MM.1S (cell line): ENCODE measurements at regions not wholly inside any gene's neighbourhood (a gene's known extent, or its start where the extent isn't known, plus 50 kb on each side); places are given as distances from the start of the nearest gene placed in this dataset.

Experiments used
- DNase-seq: peaks from one replicate; pipeline ENCODE4 v3.0.0-alpha.2; 2015
- H2AFZ ChIP-seq: fragments of 300-600 bp; sonication (generic); 2 replicates; pipeline ENCODE4 v1.6.0; 2016; ENCODE audit warnings: antibody characterized with exemption, low read length
- H3F3A ChIP-seq: fragments of 300-600 bp; sonication (generic); 2 replicates; pipeline ENCODE4 v1.6.1; 2016; ENCODE audit warnings: mild to moderate bottlenecking, antibody characterized with exemption, low read length, moderate library complexity, mixed read lengths; ENCODE audit not compliant: insufficient read depth
- H3K27ac ChIP-seq: fragments of 300-600 bp; sonication (generic); 2 replicates; pipeline ENCODE4 v1.5.1; 2016; ENCODE audit warnings: mild to moderate bottlenecking, low read length
- H3K27me3 ChIP-seq: fragments of 300-600 bp; sonication (generic); replicated peaks from 2 replicates; pipeline ENCODE4 v1.6.0; 2016; ENCODE audit warnings: low read length; ENCODE audit not compliant: insufficient read depth
- H3K36me3 ChIP-seq: fragments of 300-600 bp; sonication (generic); replicated peaks from 2 replicates; pipeline ENCODE4 v1.6.1; 2016; ENCODE audit warnings: mild to moderate bottlenecking, low read length, mixed read lengths; ENCODE audit not compliant: insufficient read depth
- H3K4me1 ChIP-seq: fragments of 300-600 bp; sonication (generic); 2 replicates; pipeline ENCODE4 v1.6.1; 2016; ENCODE audit warnings: low read length, mixed read lengths
- H3K4me2 ChIP-seq: fragments of 300-600 bp; sonication (generic); 2 replicates; pipeline ENCODE4 v1.6.0; 2016; ENCODE audit warnings: low read depth, low read length
- H3K4me3 ChIP-seq: fragments of 300-600 bp; sonication (generic); 2 replicates; pipeline ENCODE4 v1.5.1; 2016; ENCODE audit warnings: low read length, mixed read lengths
- H3K79me2 ChIP-seq: fragments of 300-600 bp; sonication (generic); 2 replicates; pipeline ENCODE4 v1.6.1; 2016; ENCODE audit warnings: mixed run types, low read length, mixed read lengths
- H3K9ac ChIP-seq: fragments of 300-600 bp; sonication (generic); 2 replicates; pipeline ENCODE4 v1.6.1; 2016; ENCODE audit warnings: low read length, mixed read lengths
- H3K9me2 ChIP-seq: fragments of 300-600 bp; sonication (generic); replicated peaks from 2 replicates; pipeline ENCODE4 v1.6.1; 2016; ENCODE audit warnings: mild to moderate bottlenecking, low read length, mixed read lengths; ENCODE audit not compliant: insufficient read depth
- H3K9me3 ChIP-seq: fragments of 300-600 bp; sonication (generic); replicated peaks from 2 replicates; pipeline ENCODE4 v1.6.1; 2016; ENCODE audit warnings: mild to moderate bottlenecking, low read length, mixed read lengths; ENCODE audit not compliant: insufficient read depth
- H4K20me1 ChIP-seq: fragments of 300-600 bp; sonication (generic); 2 replicates; pipeline ENCODE4 v1.6.1; 2016; ENCODE audit warnings: mild to moderate bottlenecking, low read length, moderate library complexity, mixed read lengths; ENCODE audit not compliant: insufficient read depth
- CTCF ChIP-seq: fragments of 300-600 bp; sonication (generic); IDR thresholded peaks from 2 replicates; pipeline ENCODE4 v1.5.1; 2016; ENCODE audit warnings: antibody characterized with exemption, low read length, mixed read lengths
- EZH2 ChIP-seq: fragments of 300-600 bp; sonication (generic); optimal IDR thresholded peaks from 2 replicates; pipeline ENCODE3; 2017; ENCODE audit warnings: low read depth, mild to moderate bottlenecking, antibody characterized with exemption, low read length, mixed read lengths
- EZH2phosphoT487 ChIP-seq: fragments of 300-600 bp; sonication (generic); IDR thresholded peaks from 2 replicates; pipeline ENCODE4 v1.6.1; 2018; ENCODE audit warnings: antibody characterized with exemption, low read length

DNA sequence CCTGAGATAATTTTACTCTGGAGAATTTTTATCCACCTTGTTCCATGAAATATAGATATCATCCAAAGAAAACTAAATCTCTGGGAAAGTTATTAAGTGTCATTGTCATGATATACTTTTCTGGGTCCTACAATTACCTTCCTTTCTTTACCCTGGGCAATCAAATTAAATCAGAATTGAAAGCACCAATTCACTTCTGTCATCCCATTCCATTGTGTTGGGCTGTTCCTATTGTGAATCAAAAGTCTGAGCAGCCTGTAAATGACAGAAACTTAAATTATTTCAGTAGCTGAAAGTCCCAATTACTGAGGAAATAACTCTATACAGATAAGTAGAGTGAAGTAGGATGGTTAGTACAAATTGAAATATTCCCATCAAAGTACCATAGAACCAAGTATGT is 1284.2 kb downstream of the EFNB2 start:
- TF ChIP-seq EZH2phosphoT487 = no peak
- no peak for TF ChIP-seq CTCF
- TF ChIP-seq EZH2 = no peak
- Histone ChIP-seq H3K79me2 (no peaks in the 10 kb centered on the region), H3K9ac (no peak overlapping the region), H2AFZ (no peak overlapping the region), H3K27ac (no peak overlapping the region), H3K4me2 (no peak overlapping the region), H4K20me1 (no peaks in the 10 kb centered on the region), H3K27me3 (no peaks in the 10 kb centered on the region), H3K9me3 (no peaks in the 10 kb centered on the region), H3F3A (no peaks in the 10 kb centered on the region), H3K4me3 (no peak overlapping the region), H3K9me2 (no peaks in the 10 kb centered on the region), H3K4me1 (no peaks in the 10 kb centered on the region), H3K36me3 (no peaks in the 10 kb centered on the region)
- no peak for DNase-seq

- DNase-seq = no peak
- TF ChIP-seq EZH2 (no peak), CTCF (no peak), EZH2phosphoT487 (no peak)
- Histone ChIP-seq H3K36me3 (no peaks in the 10 kb centered on the region), H3K9me2 (no peaks in the 10 kb centered on the region), H3K27me3 (no peaks in the 10 kb centered on the region), H4K20me1 (no peaks in the 10 kb centered on the region), H3K9me3 (no peaks in the 10 kb centered on the region), H3K4me3 (no peak overlapping the region), H3K79me2 (no peaks in the 10 kb centered on the region), H3F3A (no peaks in the 10 kb centered on the region), H3K9ac (no peak overlapping the region), H3K4me2 (no peak overlapping the region), H3K27ac (no peak overlapping the region), H2AFZ (no peak overlapping the region), H3K4me1 (no peaks in the 10 kb centered on the region)
Observed at GRCh38 chr13:105247830-105248229, 1287.6 kb downstream of the EFNB2 start.

DNA sequence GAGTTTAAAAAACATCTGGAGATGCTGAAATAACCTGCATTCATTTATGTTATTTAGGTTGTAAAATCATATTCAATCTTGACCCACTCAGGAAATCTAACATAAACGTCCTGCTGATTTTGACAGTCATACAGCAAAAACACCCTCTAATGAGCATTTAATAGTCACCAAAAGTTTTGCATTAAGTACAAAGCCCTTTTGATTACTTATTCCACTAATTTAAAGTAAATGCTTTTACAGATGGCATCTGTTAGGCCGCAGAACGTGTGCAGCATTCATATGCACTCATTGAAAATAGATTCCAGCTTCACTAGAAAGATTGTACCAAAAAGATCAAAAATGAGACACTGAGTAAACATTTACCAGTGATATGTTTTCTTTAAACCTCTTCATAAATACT is 1295.1 kb downstream of the EFNB2 start:
- TF ChIP-seq EZH2phosphoT487 (no peak), EZH2 (no peak), CTCF (no peak)
- no peak overlapping the region for H3K4me3 ChIP-seq
- H3F3A ChIP-seq = no peaks in the 10 kb centered on the region
- H3K36me3 ChIP-seq = no peaks in the 10 kb centered on the region
- no peaks in the 10 kb centered on the region for H3K9me2 ChIP-seq
- DNase-seq = no peak
- H2AFZ ChIP-seq = peak overlapping the region; percentile 27; the same call in 1 of the 2 replicates
- H3K4me2 ChIP-seq = no peak overlapping the region
- no peaks in the 10 kb centered on the region for H4K20me1 ChIP-seq
- H3K27me3 ChIP-seq = no peaks in the 10 kb centered on the region
- no peak overlapping the region for H3K9ac ChIP-seq
- H3K4me1 ChIP-seq = no peaks in the 10 kb centered on the region
- H3K9me3 ChIP-seq = no peaks in the 10 kb centered on the region
- H3K27ac ChIP-seq = no peak overlapping the region
- H3K79me2 ChIP-seq = no peaks in the 10 kb centered on the region
